HG03280 (cell line): ENCODE measurements at regions not wholly inside any gene's neighbourhood (a gene's known extent, or its start where the extent isn't known, plus 50 kb on each side); places are given as distances from the start of the nearest gene placed in this dataset.

Experiments used
- ATAC-seq: cut with Tn5 transposase; IDR thresholded peaks from one replicate; pipeline ENCODE4 v1.9.1; 2021; ENCODE audit warnings: mild to moderate bottlenecking, moderate library complexity; ENCODE audit not compliant: unreplicated experiment

GRCh38 chr11:16448123-16448717 is 91.9 kb upstream of the SOX6 start:
- no peak for ATAC-seq

- no peak for ATAC-seq
These were observed 85.1 kb upstream of the SOX6 start for GRCh38 chr11:16441461-16441860.

DNA sequence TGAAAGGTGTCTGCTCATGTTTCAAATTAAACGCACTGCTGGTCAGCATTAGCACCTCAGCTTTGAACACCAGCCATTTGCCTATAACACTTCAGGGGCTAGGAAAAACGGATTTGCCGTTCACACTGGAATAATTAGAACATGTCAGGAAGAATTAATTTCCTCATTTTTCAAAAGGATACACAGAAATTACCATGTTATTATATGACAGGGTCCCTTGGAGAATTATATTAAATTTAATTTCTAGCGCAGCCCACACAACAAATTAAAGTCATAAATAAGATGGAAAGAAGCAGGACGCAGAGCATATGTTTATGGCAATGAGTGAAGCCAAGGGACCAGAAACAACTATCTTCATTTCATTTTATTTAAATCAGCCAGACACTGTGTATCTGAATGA is 83.8 kb upstream of the SOX6 start:
- ATAC-seq = no peak

DNA sequence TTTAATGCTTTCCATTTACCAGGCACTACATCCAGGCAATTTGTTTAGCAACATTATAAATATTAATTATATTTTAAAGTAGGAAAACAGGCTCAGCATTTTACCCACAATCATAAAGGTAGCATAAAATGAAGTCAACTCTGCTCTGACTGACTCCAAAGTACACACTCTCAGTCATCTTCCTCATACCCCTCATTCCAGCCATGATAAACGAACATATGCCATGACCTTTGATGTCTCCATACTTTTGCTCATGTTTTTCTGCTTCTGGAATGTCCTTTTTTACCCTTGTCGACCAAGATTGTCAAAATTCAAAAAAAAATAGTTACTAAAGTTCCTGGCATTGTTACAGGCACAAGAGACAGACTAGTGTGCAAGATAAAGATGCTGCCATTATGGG is 77.7 kb upstream of the SOX6 start:
- ATAC-seq = no peak

- no peak for ATAC-seq
These were observed 74.3 kb upstream of the SOX6 start for GRCh38 chr11:16430674-16431073.

- ATAC-seq = no peak
These were observed 65.5 kb upstream of the SOX6 start for GRCh38 chr11:16421826-16422225.

DNA sequence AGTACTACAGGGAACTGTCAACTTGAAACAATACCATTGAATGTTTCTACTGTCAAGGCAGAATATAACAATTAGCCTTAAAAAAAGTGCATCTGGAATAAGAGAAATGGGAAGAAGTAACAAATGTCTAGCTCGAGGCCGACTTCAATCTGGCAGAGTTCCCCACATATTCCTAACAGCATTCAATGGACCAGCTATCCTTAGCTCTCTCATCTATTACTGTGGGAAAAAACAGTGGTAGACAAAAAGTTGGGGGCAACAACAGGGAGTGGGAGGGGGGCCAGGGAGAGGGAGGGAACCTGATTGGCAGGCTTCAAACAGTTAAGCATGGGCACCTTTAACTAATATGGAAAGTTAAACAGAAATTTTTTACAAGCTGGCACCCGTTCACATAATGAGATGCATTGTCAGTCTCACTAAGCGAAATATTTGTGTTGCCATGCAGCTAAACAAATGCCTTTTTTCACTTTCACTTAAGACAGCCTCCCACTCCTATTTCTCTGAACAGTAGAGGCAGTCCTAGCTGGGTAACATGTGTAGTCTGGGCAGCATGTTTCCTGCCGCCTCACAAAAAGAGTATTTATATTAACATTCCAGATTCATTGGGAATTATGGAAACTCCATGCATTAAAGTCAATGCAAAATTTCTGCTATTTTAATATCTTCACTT is 62.2 kb upstream of the SOX6 start:
- peak; percentile 49 for ATAC-seq

DNA sequence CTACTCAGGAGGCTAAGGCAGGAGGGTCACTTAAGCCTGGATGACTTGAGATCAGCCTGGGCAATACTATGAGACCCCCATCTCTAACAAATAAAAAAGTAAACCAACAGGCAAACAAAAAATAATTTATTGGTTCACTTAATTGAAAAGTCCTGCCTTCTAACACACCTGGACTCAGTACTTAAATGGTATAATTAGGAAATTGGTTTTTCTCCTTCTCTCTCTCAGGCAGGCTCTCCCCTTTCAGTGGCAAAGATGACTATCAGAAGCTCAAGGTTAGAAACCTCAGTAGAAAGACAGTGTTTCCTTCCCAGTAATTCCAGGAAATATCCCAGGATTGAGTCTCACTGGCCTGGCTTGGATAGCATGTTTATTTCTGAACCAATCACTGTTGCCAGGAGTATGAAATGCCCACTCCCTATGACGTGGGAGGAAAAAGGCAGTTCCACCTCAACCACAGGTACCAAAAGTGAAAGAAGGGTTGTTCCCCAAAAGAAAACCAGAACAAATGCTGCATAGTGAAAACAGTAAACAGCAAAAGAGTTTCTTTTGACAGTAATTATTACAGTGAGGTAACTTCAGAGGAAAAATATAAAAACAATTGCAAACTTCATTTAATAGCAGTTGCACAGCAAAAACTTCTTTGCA is 56.3 kb upstream of the SOX6 start:
- ATAC-seq = peak; percentile 79

GRCh38 chr11:16410479-16410878 is 54.1 kb upstream of the SOX6 start:
- ATAC-seq = no peak

- ATAC-seq = no peak
These were observed 52.3 kb upstream of the SOX6 start for GRCh38 chr11:16408619-16409018.

GRCh38 chr11:16406226-16406625 is 49.9 kb upstream of the SOX6 start:
- ATAC-seq = no peak
